Psoas muscle (tissue), 7 donors: ENCODE measurements at regions not wholly inside any gene's neighbourhood (a gene's known extent, or its start where the extent isn't known, plus 50 kb on each side); places are given as distances from the start of the nearest gene placed in this dataset.
A peak's percentile ranks its signal among the peaks of the same experiment; 100 is the strongest.

Source experiments
- ATAC-seq, 4 donors: fragments of 200-7000 bp; cut with Tn5 transposase; one replicate each; pipeline ENCODE4 v1.9.1; 2020; ENCODE audit warnings: moderate library complexity in 3 of 4, mild to moderate bottlenecking in 2 of 4
- DNase-seq, 2 donors: peaks; one replicate each; pipeline ENCODE4 v3.0.0-alpha.2; 2020
- H3K27ac ChIP-seq: fragments of 200-600 bp; one replicate; pipeline ENCODE4 v1.8.0; 2022
- H3K27me3 ChIP-seq, 3 donors: fragments of 200-600 bp in 1 of 3; one replicate each; pipeline versions ENCODE4 v1.6.1 to v1.8.0; 2013 to 2022; ENCODE audit warnings: low read length in 2 of 3, mild to moderate bottlenecking in 2 of 3, moderate library complexity in 1 of 3; ENCODE audit not compliant: insufficient read depth in 3 of 3
- H3K36me3 ChIP-seq, 2 donors: fragments of 200-600 bp in 1 of 2; one replicate each; pipeline versions ENCODE4 v1.6.1 to v1.8.0; 2013 to 2022; ENCODE audit warnings: low read depth in 1 of 2, mild to moderate bottlenecking in 1 of 2, moderate library complexity in 1 of 2; ENCODE audit not compliant: insufficient read depth in 1 of 2
- H3K4me1 ChIP-seq: fragments of 200-600 bp; one replicate; pipeline ENCODE4 v1.8.0; 2022
- H3K4me3 ChIP-seq: fragments of 200-600 bp; one replicate; pipeline ENCODE4 v1.8.0; 2022; ENCODE audit warnings: mild to moderate bottlenecking
- H3K9me3 ChIP-seq: fragments of 200-600 bp; one replicate; pipeline ENCODE4 v1.8.0; 2022
- WGBS, 3 donors: extraction: QIAGEN DNeasy Blood & Tissue Kit; methylation state at CpG; one replicate each; pipeline versions ENCODE4 v1.1.6 to v1.1.7; 2013; 5-methylcytosine and 5-hydroxymethylcytosine counted together
- intact Hi-C, 2 donors: fragments of 100-400 bp; cut with DNase I; formaldehyde crosslinking; loops; one replicate each; pipeline versions ENCODE4 v1.11.0 to v1.14.2; 2022
- TF ChIP-seq, protein P1 (sequence below): fragments of 200-600 bp; IDR thresholded peaks from one replicate; pipeline ENCODE4 v1.8.0; 2022; ENCODE audit warnings: antibody characterized with exemption
- donor health status: healthy with polysubstance abuse.
- donor health status: DM: no; HTN: no; CAD: no; lungs with moderate emphysema.
- donor health status: Bipolar disorder and iron deficiency.
- donor health status: healthy.
- donor health status: DM: yes; HTN: yes; CAD: no.
- donor health status: DM: no; HTN: no; CAD: no.
- donor health status: DM: yes; HTN: yes; CAD: no.

DNA sequence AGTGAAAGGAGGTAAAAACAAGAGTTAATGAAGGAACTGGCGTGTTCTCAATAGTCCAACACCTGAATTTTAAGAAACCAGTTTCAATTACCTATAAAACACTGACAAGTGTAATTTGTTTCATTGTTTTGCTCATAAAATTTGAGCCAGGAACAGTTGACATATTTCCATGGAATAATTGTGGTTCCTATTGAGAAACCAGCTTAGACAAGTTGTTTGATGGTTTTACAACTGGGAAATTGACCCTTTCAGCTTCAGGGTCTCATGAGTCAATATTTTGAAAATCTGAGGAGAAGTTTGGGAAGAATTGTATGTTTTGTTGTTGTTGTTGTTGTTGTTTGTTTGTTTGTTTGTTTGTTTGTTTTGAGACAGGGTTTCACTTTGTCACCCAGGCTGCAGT, 69.1 kb upstream of the GADD45A start:
- TF ChIP-seq, protein P1, sequence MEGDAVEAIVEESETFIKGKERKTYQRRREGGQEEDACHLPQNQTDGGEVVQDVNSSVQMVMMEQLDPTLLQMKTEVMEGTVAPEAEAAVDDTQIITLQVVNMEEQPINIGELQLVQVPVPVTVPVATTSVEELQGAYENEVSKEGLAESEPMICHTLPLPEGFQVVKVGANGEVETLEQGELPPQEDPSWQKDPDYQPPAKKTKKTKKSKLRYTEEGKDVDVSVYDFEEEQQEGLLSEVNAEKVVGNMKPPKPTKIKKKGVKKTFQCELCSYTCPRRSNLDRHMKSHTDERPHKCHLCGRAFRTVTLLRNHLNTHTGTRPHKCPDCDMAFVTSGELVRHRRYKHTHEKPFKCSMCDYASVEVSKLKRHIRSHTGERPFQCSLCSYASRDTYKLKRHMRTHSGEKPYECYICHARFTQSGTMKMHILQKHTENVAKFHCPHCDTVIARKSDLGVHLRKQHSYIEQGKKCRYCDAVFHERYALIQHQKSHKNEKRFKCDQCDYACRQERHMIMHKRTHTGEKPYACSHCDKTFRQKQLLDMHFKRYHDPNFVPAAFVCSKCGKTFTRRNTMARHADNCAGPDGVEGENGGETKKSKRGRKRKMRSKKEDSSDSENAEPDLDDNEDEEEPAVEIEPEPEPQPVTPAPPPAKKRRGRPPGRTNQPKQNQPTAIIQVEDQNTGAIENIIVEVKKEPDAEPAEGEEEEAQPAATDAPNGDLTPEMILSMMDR: no peak
- Histone ChIP-seq H3K9me3 (no peaks in the 10 kb centered on the region), H3K4me3 (no peak overlapping the region), H3K27me3 (no peaks in the 10 kb centered on the region), H3K36me3 (no peaks in the 10 kb centered on the region), H3K27ac (no peak overlapping the region), H3K4me1 (peaks cover 17% of the 10 kb centered on the region)
- intact Hi-C loops: no loop called here
- ATAC-seq (no peak), DNase-seq (no peak)
- WGBS, 3 donors: 96 to 100% (median 97%) methylated on average over 1 of the region's 1 CpG

DNA sequence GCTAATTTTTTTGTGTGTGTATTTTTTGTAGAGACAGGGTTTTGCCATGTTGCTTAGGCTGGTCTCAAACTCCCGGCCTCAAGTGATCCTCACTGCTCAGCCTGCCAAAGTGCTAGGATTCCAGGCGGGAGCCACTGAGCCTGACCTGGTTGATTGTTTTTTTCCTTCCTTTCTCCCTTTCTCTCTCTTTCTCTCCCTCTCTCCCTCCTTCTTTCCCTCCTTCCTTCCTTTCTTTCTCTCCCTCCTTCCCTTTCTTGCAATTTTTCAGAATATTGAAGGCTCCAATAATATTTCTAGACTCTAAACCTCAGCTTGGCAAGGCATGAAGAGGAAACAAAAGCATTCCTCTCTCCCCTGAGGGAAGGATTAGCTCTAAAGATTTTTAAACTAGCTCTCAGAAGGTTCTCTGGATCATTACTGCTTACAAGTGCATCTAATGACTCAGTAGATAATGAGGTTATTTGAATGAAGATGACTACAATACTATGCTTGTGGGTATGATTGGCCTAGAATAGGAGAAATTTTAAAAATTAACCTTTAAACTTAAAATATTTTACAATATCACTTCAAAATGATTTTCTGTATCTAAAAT, 68.5 kb upstream of the GADD45A start:
- Histone ChIP-seq H3K36me3 (no peaks in the 10 kb centered on the region), H3K27ac (peak overlapping the region; percentile 38), H3K4me1 (peaks cover 17% of the 10 kb centered on the region), H3K27me3 (no peaks in the 10 kb centered on the region), H3K9me3 (no peaks in the 10 kb centered on the region), H3K4me3 (no peak overlapping the region)
- intact Hi-C loops: no loop called here
- TF ChIP-seq, protein P1: no peak
- DNase-seq: no peak
- WGBS, 3 donors: 91 to 100% (median 94%) methylated on average over 2 of the region's 2 CpGs
- ATAC-seq: no peak

DNA sequence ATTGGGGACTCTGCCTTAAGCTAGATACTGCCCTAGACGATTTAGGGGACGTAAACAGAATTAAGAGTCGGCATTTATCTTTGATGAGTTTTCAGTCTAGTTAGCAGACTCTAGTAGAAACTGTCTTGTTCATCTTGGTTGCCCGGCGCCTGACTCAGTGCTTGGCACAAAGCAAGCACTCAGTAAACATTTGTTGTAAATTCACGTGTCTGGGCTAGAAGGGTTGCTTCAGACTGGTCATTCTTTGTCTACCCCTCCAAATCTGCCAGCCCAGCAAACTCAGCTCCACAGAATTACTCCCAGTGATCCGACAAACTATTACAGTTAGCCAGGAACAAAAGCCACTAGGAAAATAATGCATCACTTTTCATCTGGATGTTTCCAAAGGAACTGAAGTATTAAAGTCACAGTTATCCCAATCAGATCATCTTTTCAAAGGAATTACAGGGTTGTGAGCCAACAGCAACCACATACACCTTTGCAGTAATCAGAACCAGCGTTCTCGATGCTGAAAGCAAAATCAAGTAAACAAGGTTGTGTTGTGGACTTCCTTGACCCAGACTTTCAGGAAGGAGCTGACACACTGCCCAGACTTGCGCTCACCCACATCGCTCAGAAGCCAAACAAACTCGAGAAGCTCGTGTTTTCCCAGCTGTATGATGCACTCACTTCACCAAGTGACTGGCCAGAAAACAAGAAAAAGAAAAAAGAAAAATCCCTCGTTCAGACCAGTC, 66.5 kb upstream of the GADD45A start:
- Histone ChIP-seq H3K27me3 (no peaks in the 10 kb centered on the region), H3K9me3 (no peaks in the 10 kb centered on the region), H3K4me3 (peak overlapping the region; percentile 20), H3K4me1 (peaks cover 27% of the 10 kb centered on the region), H3K27ac (peak overlapping the region; percentile 78), H3K36me3 (no peaks in the 10 kb centered on the region)
- DNase-seq: peak; percentile 62 to 63
- peak; percentile 79 to 87 (median 84) for ATAC-seq
- WGBS, 3 donors: 24 to 43% (median 25%) methylated on average over 14 of the region's 14 CpGs
- intact Hi-C loops: loop anchor here in 1 of 2 donors (1.0 to 2.0 kb wide), 2 partner anchors 34 to 46 kb away; no protein-coding TSS in a partner anchor
- TF ChIP-seq, protein P1: no peak

DNA sequence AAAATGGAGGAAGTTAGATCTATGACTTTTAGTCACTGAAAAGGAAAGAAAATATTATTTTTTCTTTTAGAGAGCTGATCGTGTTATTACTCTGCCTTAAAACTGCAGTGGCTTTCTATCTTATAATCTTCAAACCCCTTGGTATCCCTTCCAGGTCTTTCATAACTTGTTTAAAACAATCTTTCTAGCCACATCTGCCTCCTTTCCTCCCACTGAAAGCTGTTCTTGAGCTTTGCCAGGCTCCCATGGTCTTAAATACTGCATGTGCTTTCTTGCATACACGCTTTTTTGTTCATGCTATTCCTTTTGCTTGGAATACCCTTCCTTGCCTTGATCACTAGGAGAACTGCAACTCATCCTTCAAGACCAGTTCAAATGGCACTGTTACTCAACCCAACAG, 65.9 kb upstream of the GADD45A start:
- H3K4me1 ChIP-seq: peaks cover 27% of the 10 kb centered on the region
- WGBS, 3 donors: 29 to 42% (median 36%) methylated on average over 2 of the region's 2 CpGs
- intact Hi-C loops: loop anchor here in 1 of 2 donors (2.0 kb wide), 1 partner anchor 34 kb away; no protein-coding TSS in a partner anchor

More for the DNA sequence above, 65.9 kb upstream of the GADD45A start:
- Histone ChIP-seq H3K36me3 (no peaks in the 10 kb centered on the region), H3K4me3 (peak overlapping the region; percentile 20), H3K27me3 (no peaks in the 10 kb centered on the region), H3K27ac (peak overlapping the region; percentile 78), H3K9me3 (no peaks in the 10 kb centered on the region)
- DNase-seq (no peak), ATAC-seq (peak; percentile 22 to 29 (median 25))
- TF ChIP-seq, protein P1: no peak
